HEK293T (cell line): ENCODE measurements at regions not wholly inside any gene's neighbourhood (a gene's known extent, or its start where the extent isn't known, plus 50 kb on each side); places are given as distances from the start of the nearest gene placed in this dataset.

Source experiments
- ARNT ChIP-seq: fragments of 450-650 bp; IDR thresholded peaks from 2 replicates; pipeline ENCODE4 v1.6.1; 2017; ENCODE audit warnings: mild to moderate bottlenecking
- FOXM1 ChIP-seq: fragments of 450-650 bp; IDR thresholded peaks from 2 replicates; pipeline ENCODE4 v1.6.1; 2017; ENCODE audit warnings: mild to moderate bottlenecking, borderline replicate concordance

- TF ChIP-seq FOXM1 (no peak), ARNT (no peak)
These were observed 134.9 kb upstream of the HSD17B12 start for GRCh38 chr11:43545610-43546009.
